ENCODE measurements at regions not wholly inside any gene's neighbourhood (a gene's known extent, or its start where the extent isn't known, plus 50 kb on each side); places are given as distances from the start of the nearest gene placed in this dataset.

- Mint-ChIP-seq H3K36me3 (ENCODE audit: unreplicated experiment) (no peaks in the 10 kb centered on the region), H3K4me3 (ENCODE audit: unreplicated experiment) (no peak overlapping the region), H3K4me1 (ENCODE audit: low read depth, unreplicated experiment) (peaks cover 2% of the 10 kb centered on the region), H3K27ac (ENCODE audit: unreplicated experiment) (no peak overlapping the region), H3K9me3 (ENCODE audit: unreplicated experiment) (no peaks in the 10 kb centered on the region), H3K27me3 (ENCODE audit: unreplicated experiment) (no peaks in the 10 kb centered on the region)
- no peak for DNase-seq
- TF ChIP-seq, protein P1, sequence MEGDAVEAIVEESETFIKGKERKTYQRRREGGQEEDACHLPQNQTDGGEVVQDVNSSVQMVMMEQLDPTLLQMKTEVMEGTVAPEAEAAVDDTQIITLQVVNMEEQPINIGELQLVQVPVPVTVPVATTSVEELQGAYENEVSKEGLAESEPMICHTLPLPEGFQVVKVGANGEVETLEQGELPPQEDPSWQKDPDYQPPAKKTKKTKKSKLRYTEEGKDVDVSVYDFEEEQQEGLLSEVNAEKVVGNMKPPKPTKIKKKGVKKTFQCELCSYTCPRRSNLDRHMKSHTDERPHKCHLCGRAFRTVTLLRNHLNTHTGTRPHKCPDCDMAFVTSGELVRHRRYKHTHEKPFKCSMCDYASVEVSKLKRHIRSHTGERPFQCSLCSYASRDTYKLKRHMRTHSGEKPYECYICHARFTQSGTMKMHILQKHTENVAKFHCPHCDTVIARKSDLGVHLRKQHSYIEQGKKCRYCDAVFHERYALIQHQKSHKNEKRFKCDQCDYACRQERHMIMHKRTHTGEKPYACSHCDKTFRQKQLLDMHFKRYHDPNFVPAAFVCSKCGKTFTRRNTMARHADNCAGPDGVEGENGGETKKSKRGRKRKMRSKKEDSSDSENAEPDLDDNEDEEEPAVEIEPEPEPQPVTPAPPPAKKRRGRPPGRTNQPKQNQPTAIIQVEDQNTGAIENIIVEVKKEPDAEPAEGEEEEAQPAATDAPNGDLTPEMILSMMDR (IDR thresholded peaks at IDR 0.05; ENCODE audit: partially characterized antibody, unreplicated experiment) = no peak
Measured at GRCh38 chr5:3889412-3890142, 293.9 kb downstream of the IRX1 start.

DNA sequence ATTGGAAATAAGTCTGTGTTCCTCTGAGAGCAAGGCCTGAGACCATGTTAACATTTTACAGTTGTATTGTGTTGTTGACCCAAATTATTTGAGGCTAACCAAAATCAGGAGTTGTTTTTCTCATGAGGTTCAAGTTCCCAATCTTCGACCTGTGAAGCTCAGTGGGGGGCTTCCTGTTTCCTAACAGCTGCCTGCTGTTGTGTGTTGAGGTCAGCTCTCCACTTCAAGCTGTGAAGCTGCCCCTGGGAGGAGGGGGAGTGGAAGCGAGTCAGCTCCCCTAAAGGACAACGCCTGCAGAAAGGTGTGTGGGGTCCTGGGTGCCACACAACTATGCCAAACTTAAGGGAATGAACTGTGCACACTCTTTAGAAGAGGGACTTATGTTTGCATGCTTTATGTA, 295.5 kb downstream of the IRX1 start:
- H3K9me3 Mint-ChIP-seq (ENCODE audit: unreplicated experiment) = no peaks in the 10 kb centered on the region
- TF ChIP-seq, protein P1 (IDR thresholded peaks at IDR 0.05; ENCODE audit: partially characterized antibody, unreplicated experiment) = no peak
- no peak for DNase-seq
- H3K27me3 Mint-ChIP-seq (ENCODE audit: unreplicated experiment) = no peaks in the 10 kb centered on the region
- peaks cover 2% of the 10 kb centered on the region for H3K4me1 Mint-ChIP-seq (ENCODE audit: low read depth, unreplicated experiment)
- H3K27ac Mint-ChIP-seq (ENCODE audit: unreplicated experiment) = no peak overlapping the region
- H3K4me3 Mint-ChIP-seq (ENCODE audit: unreplicated experiment) = no peak overlapping the region
- no peaks in the 10 kb centered on the region for H3K36me3 Mint-ChIP-seq (ENCODE audit: unreplicated experiment)

DNA sequence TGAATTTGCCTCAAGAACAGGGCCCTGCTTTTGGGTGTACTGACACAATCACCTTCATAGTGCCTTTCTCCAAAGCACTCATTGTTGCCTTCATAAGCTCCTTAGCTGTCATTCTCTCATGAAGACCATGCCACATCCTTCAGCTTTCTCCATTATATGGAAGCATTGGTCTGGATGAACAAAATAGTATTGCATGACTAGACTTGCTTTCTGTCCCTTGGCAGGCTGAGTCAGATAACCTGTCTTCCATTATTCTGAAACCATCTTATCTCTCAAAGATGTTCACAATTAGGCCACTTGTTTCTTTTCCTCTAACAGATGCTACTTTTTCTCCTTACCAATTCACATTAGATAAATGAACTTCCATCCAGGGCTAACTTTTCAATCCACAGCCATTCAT, 297.9 kb downstream of the IRX1 start:
- Mint-ChIP-seq H3K27me3 (ENCODE audit: unreplicated experiment) (no peaks in the 10 kb centered on the region), H3K4me3 (ENCODE audit: unreplicated experiment) (no peak overlapping the region), H3K9me3 (ENCODE audit: unreplicated experiment) (no peaks in the 10 kb centered on the region), H3K4me1 (ENCODE audit: low read depth, unreplicated experiment) (no peaks in the 10 kb centered on the region), H3K36me3 (ENCODE audit: unreplicated experiment) (no peaks in the 10 kb centered on the region), H3K27ac (ENCODE audit: unreplicated experiment) (no peak overlapping the region)
- TF ChIP-seq, protein P1 (IDR thresholded peaks at IDR 0.05; ENCODE audit: partially characterized antibody, unreplicated experiment) = no peak
- no peak for DNase-seq

GRCh38 chr5:3893975-3894374, 298.3 kb downstream of the IRX1 start:
- Mint-ChIP-seq H3K27ac (ENCODE audit: unreplicated experiment) (no peak overlapping the region), H3K4me1 (ENCODE audit: low read depth, unreplicated experiment) (peaks cover 3% of the 10 kb centered on the region), H3K9me3 (ENCODE audit: unreplicated experiment) (no peaks in the 10 kb centered on the region), H3K4me3 (ENCODE audit: unreplicated experiment) (no peak overlapping the region), H3K36me3 (ENCODE audit: unreplicated experiment) (no peaks in the 10 kb centered on the region), H3K27me3 (ENCODE audit: unreplicated experiment) (no peaks in the 10 kb centered on the region)
- TF ChIP-seq, protein P1 (IDR thresholded peaks at IDR 0.05; ENCODE audit: partially characterized antibody, unreplicated experiment) = no peak
- no peak for DNase-seq

DNA sequence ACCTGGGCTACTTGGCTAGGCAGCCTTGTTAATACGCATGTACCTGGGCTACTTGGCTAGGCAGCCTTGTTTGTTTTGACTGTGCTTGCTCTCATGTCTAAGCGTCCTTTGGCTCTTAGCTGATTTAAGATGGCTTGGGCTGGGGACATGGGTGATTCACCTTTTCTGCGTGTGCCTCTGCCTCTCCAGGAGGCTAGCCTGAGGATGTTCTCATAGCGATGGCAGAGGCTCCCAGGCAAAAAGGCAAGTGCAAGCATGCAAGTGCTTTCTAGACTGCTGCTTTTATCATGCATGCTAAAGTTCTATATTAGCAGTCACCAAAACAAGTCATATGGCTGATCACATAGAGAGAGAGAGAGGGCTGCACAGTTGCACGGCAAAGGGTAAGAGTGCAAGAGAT, 300.5 kb downstream of the IRX1 start:
- TF ChIP-seq, protein P1 (IDR thresholded peaks at IDR 0.05; ENCODE audit: partially characterized antibody, unreplicated experiment) = no peak
- H3K36me3 Mint-ChIP-seq (ENCODE audit: unreplicated experiment) = no peaks in the 10 kb centered on the region

More for the DNA sequence above, 300.5 kb downstream of the IRX1 start:
- Mint-ChIP-seq H3K9me3 (ENCODE audit: unreplicated experiment) (peaks cover 3% of the 10 kb centered on the region), H3K27ac (ENCODE audit: unreplicated experiment) (no peak overlapping the region), H3K27me3 (ENCODE audit: unreplicated experiment) (no peaks in the 10 kb centered on the region), H3K4me1 (ENCODE audit: low read depth, unreplicated experiment) (peaks cover 7% of the 10 kb centered on the region), H3K4me3 (ENCODE audit: unreplicated experiment) (no peak overlapping the region)
- DNase-seq = no peak

Measured in glutamatergic neuron (in vitro differentiated cells).